Pons (tissue), 1 donor: ENCODE measurements at regions not wholly inside any gene's neighbourhood (a gene's known extent, or its start where the extent isn't known, plus 50 kb on each side); places are given as distances from the start of the nearest gene placed in this dataset.
"Not testable (repeated sequence)": the region's sequence is repeated elsewhere in the genome, so short reads cannot be mapped to it uniquely, and the experiment has no call there.

Experiments used
- DNase-seq: peaks from one replicate; pipeline ENCODE4 v3.0.0-alpha.2; 2016; ENCODE audit warnings: low spot score

DNA sequence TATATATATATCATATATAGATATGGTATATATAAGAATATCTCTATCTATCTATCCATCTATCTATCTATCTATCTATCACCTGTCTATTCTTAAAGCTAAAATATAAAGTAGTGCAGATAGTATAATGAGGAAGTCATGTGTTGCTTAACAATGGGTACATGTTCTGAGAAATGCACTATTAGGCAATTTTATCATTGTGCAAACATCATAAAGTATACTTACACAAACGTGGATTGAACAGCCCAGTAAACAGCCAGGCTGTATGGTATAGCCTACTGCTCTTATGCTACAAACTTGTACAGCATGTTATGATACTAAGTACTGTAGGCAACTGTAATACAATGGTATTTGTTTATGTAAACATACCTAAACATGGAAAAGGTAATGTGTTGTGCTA is 621.0 kb upstream of the NCAM2 start:
- no peak for DNase-seq

DNA sequence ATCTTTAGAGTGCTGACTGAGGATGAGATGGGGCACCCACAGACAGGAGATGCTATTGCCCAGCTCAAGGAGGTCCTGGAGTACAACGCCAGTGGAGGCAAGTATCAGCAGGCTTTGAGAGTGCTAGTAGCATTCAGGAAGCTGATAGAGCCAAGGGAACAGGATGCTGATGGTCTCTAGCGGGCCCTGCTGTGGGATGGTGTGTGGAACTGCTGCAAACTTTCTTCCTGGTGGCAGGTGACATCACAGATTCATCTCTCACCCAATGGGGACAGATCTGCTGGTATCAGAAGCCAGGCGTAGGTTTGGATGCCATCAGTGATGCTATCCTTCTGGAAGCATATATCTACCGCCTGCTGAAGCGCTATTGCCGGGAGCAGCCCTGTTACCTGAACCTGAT is 609.8 kb upstream of the NCAM2 start:
- no peak for DNase-seq

DNA sequence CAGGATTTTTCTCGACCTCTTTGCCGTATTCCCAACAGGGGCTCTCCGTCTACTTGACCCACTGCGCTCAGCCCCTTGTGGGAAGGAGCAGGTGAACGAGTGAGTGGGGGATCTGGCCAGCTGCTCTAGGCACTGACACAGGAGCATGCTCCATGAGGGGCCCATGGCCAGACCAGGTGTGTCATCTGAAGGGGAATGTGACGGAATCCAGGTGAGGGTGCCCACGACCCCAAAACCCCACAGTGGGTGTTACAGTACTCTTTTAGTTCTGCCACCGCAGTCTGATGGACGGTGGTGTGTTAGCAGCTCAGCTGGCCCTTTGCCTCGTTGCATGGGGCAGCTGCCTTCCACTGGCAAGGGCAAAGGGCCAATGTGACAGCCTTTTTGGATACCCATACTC is 601.4 kb upstream of the NCAM2 start:
- no peak for DNase-seq

DNA sequence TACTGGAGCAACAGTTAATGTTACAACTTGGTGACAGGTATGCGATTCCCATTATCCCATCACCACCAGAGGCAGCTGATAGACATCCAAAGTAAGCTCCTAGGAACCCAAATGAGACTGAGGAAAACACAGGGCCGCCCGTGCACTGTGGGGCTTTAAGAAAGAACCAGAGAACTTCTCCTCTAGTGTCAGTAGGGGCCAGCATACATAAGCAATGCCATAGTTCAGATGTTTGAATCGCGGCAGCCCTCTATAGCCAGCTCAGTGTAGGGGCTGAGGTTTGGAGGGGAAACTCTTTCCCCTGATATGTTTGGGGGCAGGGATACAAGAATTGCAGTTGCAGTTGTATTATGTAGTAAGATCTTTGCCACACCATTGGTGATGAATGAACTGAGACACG is 593.3 kb upstream of the NCAM2 start:
- no peak for DNase-seq

DNA sequence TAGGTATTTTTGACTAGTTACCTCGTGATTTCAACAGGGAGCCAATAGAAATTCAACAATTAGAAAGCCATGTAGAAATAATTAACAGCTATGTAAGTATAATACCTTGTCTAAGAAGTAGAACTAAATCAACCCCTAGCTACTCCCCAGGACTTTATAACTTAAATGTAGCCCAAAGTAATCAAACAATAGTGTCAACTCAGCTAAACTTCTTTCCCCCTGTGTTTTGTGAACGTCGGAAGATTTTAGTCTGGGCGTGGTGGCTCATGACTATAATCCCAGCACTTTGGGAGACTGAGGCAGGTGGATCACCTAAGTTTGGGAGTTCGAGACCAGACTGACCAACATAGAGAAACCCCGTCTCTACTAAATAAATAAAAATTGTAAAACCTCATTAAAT is 579.9 kb upstream of the NCAM2 start:
- no peak for DNase-seq

DNA sequence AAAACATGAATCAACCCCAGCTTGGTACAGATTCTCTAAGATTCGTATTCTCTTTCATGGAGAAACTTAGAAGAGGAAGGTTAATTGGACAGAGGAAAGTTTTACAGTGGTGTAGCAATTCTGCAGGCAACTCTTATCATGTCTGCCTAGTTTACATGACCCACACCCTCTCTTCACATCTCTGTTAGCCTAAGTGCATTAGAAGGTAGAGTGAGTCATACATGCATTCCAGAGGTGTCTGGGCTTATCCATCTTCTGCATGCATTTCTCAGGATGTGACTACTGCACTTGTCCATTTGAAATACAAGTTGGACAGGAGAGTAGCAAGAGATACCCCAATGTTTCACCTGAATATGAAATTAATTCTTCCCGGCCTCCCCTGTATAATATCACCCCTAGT is 578.4 kb upstream of the NCAM2 start:
- DNase-seq = no peak

DNA sequence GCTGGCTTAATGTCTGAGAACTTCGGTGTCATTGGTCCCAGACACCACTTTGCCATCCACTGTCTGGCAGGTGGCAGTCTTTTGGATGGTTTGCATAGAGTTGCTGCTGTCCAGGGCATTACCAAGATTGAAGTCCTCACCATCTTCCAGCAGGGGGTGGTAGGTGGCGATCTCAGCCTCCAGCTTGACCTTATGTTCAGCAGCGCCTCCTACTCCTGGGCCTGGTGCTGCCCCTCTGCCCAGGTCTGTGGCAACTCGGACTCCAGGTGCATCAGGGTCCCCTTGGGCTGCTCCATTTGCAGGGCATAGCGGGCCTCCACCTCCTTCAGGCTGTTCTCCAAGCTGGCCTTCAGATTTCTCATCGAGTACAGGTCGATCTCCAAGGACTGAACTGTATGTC is 573.3 kb upstream of the NCAM2 start:
- DNase-seq = no peak

DNA sequence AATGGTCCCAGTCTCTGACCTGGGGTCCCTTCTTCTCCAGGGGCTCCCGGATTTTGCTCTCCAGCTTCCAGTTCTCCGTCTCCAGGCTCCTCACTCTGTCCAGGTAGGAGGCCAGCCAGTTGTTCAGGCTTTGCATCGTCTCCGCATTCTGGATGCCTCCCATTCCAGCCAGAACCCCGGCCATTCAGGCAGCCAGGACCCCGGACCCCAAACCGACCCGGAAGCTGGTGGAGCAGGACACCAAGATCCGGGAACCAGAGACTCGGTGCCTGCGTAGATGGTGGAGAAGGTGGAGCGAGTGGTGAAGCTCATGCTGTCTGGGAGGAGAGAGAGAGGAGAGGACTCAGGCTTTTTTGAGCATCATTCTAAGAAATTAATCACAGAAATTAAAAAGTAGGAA is 572.4 kb upstream of the NCAM2 start:
- no peak for DNase-seq

DNA sequence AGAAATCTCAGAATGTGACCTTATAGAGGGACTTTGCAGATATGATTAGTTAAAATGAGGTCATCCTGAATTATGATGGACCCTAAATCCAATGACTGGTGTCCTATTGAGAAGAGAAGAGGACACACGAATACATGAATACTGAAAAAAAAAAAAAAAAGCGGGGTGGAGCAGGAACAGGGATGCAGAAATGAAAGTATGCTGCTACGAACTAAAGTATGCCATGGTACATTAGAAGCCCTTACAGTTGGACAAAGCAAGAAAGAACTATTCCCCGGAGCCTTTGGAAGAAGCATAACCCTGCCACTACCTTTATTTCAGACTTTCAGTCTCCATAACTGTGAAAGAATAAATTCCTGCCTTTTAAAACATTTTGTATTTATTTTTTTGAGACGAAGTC is 557.9 kb upstream of the NCAM2 start:
- no peak for DNase-seq

DNA sequence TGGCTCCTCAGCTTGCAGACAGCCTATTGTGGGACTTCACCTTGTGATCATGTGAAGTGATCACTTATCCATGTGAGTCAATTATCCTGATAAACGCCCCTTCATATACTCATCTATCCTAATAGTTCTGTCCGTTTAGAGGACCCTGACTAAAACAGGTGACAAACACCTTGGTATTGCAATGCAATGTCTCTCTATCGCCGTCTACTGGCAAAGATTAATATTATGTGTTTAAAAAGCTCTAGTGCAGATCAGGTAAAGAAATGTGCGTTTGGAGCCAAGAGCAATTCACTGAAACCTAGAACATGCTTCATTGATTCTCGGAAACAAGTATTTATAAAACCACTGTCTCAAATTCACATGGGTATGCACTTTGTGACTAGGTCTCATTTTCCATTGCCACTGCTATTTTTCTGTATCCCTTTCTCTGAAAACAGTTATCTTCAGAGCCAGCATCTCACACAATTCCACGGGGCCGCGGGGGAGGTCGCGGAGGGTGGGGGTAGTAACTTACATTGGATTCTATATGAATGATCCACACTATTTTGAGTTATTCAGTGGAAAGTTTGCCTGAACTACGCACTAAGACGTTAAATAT is 554.6 kb upstream of the NCAM2 start:
- DNase-seq = peak; percentile 6

DNA sequence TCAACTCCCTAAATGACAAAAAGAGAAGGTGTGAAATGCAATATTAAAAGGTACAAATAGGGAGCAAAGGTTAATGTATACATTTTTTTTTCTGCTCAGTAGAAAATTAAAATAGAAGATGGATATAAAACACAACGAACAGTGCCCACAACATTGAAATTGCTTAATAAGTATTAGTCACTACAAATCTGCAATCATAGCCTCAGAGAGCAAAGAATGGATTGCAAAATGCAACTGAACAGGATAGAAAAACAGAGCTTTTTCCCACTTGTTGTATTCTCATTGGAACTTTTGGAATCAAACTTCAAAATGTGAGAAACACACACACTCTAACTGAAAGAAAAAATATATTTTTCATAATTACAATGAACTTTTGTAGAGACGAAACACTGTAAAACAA is 552.2 kb upstream of the NCAM2 start:
- no peak for DNase-seq

DNA sequence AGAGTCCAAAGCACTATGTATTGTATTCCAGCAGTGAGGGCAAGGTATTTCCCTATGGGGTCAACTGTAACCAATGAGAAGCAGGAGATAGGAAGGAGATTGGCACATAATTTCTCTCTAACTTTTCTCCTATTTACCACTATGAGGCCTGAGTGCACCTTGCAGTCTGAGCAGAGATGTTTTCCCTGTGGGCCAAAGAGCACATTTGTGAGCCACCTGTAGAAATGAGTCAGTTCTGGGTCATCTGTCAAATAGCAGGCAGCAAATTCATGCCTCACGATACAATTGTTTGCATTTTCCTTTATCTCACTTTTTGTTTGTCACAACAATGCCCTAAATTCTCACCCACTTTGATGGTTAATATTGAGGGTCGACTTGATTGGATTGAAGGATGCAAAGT is 547.2 kb upstream of the NCAM2 start:
- no peak for DNase-seq

DNA sequence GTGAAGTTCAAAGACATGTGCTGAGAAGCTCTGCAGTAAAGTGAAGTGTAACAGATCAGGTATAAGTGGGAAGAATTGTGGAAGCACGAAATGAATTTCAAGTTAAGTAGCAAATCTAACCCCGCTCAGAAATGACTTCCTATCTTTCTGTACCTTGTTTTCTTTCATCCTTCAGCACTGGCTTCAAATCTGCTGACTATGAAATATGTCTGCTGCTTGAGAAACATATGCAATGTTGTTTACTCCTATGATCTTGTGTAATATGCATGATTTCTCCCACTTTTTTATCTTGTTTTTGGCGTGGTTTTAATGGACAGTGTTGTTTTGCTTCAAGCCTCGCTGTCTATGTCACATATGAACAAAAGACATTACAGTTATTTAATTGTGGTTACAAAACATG is 545.3 kb upstream of the NCAM2 start:
- no peak for DNase-seq

DNA sequence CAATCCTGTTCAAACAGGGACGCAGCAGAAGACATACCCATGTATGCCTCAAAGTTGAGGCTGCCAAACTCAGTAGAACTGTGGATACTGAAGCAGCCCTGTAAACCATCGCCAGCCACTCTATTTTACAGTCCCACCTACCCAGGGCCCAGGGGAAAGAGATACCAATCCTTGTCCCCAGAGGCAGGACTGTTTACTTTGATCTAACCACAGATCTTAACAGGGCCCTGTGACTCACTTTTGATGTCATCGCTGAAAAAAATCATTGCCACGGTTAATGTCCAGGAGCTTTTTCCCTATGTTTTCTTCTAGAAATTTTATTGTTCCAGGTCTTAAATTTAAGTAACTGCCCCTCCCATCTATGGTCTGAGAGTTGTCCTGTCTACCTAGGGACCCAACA is 538.4 kb upstream of the NCAM2 start:
- no peak for DNase-seq

DNA sequence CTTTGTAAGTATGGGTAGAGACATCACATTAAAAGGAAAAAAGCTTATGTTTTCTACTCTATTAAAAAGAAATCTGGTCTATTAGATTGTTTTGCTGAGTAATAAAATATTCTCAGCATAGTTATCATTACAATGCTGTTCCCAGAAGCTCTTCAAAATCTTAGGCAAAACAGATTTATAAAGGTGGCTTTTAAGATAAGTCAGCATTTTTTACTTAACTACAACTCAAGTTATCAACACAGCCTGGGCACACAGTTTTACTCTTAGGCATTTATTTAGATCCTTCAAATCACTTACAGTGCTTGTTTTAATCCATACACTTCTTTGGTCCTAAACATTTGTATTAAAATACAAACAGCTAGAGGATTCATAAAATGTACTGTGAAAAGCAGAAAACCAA is 534.8 kb upstream of the NCAM2 start:
- DNase-seq = no peak

DNA sequence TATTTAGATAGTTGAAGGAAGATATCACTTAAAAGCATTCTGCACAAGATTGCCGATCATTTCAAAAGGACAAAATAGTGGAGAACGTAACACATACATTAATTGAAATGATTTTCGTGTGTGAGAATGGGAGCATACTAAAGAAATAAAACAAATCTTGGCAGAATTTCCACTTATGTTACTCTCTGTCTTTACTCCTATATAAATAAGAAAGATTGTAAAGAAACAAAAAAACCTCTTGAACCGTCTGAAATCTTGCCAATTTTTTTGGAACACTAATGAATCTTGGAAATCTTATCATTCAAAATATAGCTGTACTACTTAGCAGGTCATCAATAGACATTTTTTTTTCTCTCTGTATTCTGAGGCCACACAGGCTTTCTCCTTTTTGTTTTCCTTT is 528.8 kb upstream of the NCAM2 start:
- no peak for DNase-seq

DNA sequence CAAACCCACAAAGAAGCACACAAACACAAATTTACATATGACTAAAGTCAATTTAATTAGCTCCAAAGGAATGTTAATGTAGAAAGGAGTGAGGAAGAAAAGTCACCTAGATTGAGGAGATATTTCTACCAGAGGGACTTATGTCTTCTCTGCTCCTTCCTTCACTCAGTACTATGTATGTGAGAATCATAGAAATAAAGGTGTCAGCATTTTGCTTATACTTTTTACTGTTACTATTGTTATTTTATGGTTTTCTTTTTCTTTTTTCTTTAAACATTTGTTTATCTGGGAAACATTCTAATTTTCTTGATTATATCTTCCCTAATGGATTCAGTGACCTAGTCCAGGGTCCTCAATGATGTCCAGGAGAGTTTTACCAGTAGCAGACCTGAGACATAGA is 511.9 kb upstream of the NCAM2 start:
- no peak for DNase-seq

DNA sequence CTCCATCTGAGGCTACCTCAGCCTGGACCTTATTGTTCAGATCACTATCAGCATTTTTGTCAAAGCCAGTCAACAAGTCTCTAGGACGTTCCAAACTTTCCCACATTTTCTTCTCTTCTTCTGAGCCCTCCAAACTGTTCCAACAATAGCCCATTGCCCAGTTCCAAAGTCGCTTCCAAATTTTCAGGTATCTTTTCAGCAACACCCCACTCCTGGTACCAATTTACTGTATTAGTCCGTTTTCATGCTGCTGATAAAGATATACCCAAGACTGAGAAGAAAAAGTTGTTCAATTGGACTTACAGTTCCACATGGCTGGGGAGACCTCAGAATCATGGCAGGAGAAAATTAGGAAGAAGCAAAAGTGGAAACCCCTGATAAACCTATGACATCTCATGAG is 495.3 kb upstream of the NCAM2 start:
- not testable (repeated sequence) for DNase-seq

DNA sequence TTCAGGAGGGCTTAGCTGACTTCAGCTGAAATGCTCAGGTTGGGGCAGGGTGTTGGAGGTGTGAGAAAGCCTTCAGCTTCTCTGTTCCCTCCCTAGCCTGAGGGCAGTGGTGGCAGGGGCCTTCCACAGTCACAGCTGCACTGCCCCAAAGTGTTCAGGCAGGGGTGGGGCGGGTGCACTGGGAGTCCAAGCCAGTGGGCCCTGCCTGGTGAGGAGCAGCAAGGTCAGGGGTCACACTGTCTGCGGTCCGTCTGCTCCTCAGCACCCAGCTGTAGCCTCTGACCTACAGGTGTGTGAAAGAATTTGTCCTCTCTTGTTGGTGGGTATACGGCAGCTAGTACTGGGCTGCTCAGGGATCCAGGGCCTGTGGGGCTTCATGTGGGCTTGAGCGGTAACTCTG is 490.4 kb upstream of the NCAM2 start:
- DNase-seq = no peak

DNA sequence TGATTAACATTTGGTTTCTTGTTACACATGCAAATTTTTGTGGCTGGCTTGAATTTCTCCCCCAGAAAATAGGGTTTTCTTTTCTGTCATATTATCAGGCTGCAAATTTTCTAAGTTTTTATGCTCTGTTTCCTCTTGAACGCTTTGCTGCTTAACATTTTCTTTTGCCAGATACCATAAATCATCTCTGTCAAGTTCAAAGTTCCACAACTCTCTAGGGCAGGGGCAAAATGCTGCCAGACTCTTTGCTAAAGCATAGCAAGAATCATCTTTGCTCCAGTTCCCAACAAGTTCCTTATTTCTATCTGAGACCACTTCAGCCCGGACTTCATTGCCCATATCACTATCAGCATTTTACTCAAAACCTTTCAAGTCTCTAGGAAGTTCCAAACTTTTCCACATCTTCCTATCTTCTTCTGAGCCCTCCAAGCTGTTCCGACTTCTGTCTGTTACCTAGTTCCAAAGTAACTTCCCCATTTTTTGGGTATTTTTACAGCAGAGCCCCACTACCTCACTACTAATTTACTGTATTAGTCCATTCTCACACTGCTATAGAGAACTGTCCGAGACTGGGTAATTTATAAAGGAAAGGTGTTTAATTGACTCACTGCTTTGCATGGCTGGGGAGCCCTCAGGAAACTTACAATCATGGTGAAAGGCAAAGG is 486.9 kb upstream of the NCAM2 start:
- DNase-seq = no peak

DNA sequence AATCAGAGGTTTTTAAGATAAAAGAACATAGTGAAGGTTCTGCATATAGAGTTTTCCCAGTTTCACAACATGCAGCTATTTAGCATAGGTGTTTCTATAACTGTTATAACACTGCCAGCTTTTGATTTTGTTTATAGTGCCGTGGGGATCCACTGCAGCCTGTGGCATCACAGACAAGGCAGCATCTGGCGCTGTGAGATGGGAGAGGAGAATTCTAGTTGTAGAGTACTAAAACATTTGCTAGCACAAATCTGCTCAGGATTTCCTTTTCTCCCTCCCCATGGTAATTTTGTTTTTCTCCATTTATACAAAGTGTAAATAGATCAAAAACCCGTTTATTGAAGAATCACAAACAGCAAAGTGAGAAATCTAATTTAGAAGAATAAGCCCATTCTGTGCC is 482.8 kb upstream of the NCAM2 start:
- DNase-seq = no peak

DNA sequence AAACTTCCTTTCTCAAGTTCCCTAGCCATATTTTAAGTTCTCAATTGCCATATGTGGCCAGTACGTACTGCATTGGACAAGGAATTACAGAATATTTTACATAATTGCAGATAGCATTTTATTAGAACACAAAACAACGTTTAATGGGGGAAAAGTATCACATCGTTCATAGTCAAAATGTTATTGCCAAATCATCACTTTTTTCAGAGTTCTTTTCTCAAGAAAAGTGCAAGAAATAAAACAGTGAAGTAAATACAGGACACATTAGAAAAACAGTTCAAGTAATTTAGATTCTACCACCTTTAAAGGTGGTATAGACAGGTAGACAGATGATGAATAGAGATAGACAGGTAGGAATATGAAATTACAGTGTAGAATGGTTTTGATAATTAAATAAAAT is 479.1 kb upstream of the NCAM2 start:
- no peak for DNase-seq

DNA sequence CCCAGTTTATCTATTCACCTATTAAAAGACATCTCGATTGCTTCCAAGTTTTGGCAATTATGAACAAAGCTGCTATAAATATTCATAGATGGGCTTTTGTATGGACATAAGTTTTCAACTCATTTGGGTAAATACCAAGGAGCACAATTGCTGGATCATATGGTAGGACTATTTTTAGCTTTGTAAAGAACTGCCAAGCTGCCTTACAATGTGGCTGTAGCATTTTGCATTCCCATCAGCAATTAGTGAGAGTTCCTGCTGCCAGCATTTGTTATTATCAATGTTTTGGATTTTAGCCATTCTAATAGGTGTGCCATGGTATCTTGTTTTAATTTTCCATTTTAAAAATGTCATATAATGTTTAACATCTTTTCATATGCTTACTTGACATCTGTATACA is 475.6 kb upstream of the NCAM2 start:
- no peak for DNase-seq

DNA sequence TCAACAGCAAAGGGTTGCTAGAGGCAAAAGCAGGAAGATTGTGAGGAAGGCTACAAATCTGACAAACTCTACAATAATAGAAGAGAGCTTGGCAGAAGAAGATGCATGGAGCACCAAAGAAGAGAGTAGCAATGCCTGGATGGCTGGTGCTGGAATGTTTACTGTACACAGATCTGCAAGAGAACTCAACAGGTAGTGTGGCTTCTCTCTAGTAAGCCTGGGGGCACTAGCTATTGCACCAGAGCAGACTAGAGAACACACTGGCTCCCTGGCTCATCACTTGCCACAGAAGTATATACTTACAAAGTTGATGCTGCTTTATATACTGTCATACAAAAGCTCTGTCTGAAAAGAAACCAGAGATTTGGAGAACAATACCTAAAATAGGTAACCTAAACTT is 475.0 kb upstream of the NCAM2 start:
- DNase-seq = no peak
